ENCODE measurements at regions not wholly inside any gene's neighbourhood (a gene's known extent, or its start where the extent isn't known, plus 50 kb on each side); places are given as distances from the start of the nearest gene placed in this dataset.

GRCh38 chr5:117869596-117869995, 1118.8 kb downstream of the DTWD2 start:
- intact Hi-C loops (cut with micrococcal nuclease) (no loop called here), dilution Hi-C loops (cut with MboI; ENCODE audit: extremely low pct_ligation_motif_present, low sequenced_read_pairs) (no loop called here)
- Histone ChIP-seq H3K4me3 (replicated peaks in 1 of 3; ENCODE audit: insufficient read depth in 1 of 3, low read depth in 1 of 3, low read length in 3 of 3) (no peak overlapping the region), H4K20me1 (replicated peaks; ENCODE audit: control insufficient read depth, extremely low read depth, insufficient read depth, low read length) (no peaks in the 10 kb centered on the region), H3K9ac (replicated peaks; ENCODE audit: extremely low read depth, insufficient read depth, low read length) (no peak overlapping the region), H3K27me3 (ENCODE audit: control insufficient read depth in 2 of 2, insufficient read depth in 2 of 2, low read length in 2 of 2) (no peaks in the 10 kb centered on the region), H2AFZ (ENCODE audit: low read depth, low read length) (no peak overlapping the region), H3K36me3 (ENCODE audit: control insufficient read depth in 2 of 2, extremely low read depth in 1 of 2, insufficient read depth in 2 of 2, low read length in 2 of 2) (no peaks in the 10 kb centered on the region), H3K9me3 (replicated peaks; ENCODE audit: control insufficient read depth, insufficient read depth, low read length) (no peaks in the 10 kb centered on the region), H3K27ac (ENCODE audit: insufficient read depth, low read depth, low read length) (no peak overlapping the region), H3K4me1 (ENCODE audit: control insufficient read depth, extremely low read depth, insufficient read depth, low read length) (no peaks in the 10 kb centered on the region), H3K9me1 (replicated peaks; ENCODE audit: control insufficient read depth, extremely low read depth, insufficient read depth, low read length) (no peaks in the 10 kb centered on the region), H3K79me2 (ENCODE audit: control insufficient read depth, insufficient read depth, low read length) (no peaks in the 10 kb centered on the region), H3K4me2 (ENCODE audit: insufficient read depth, low read length) (no peak overlapping the region)
- FAIRE-seq (no peak), DNase-seq (ENCODE audit: low read depth, low spot score) (no peak)
- ChIA-PET CTCF (no interaction called here), POLR2A (no interaction called here)
- TF ChIP-seq POLR2AphosphoS5 (IDR thresholded peaks at IDR 0.05; ENCODE audit: insufficient read depth, low read depth, low read length) (no peak), GATA2 (IDR thresholded peaks at IDR 0.05; ENCODE audit: insufficient read depth, insufficient read length, low read depth, low read length) (no peak), MAX (IDR thresholded peaks at IDR 0.05; ENCODE audit: insufficient read depth, insufficient read length) (no peak), MYC (IDR thresholded peaks at IDR 0.05; ENCODE audit: low read depth, low read length) (no peak), EZH2 (IDR thresholded peaks at IDR 0.05; ENCODE audit: borderline replicate concordance, low read depth, low read length, severe bottlenecking) (no peak), CTCF (IDR thresholded peaks at IDR 0.05; ENCODE audit: extremely low read depth in 1 of 2, insufficient read depth in 1 of 2, low read depth in 1 of 2, low read length in 2 of 2) (no peak)
- BruUV-seq (replicated peaks) = no TSS peak
